Dendritic cell treated with granulocyte-macrophage colony-stimulating factor and Interleukin-4, amounts not matched to agents 40 ng/mL and 50 ng/mL, for 4 days (primary cell): ENCODE measurements at regions not wholly inside any gene's neighbourhood (a gene's known extent, or its start where the extent isn't known, plus 50 kb on each side); places are given as distances from the start of the nearest gene placed in this dataset.

Experiments
- H3K27ac Mint-ChIP-seq: one replicate; pipeline ENCODE4 v1.8.0; 2022; ENCODE audit warnings: mild to moderate bottlenecking, mixed read lengths
- H3K27me3 Mint-ChIP-seq: one replicate; pipeline ENCODE4 v1.8.0; 2022; ENCODE audit warnings: mild to moderate bottlenecking, mixed read lengths
- H3K36me3 Mint-ChIP-seq: one replicate; pipeline ENCODE4 v1.8.0; 2022; ENCODE audit warnings: low read depth, mixed read lengths
- H3K4me1 Mint-ChIP-seq: one replicate; pipeline ENCODE4 v1.8.0; 2022; ENCODE audit warnings: low read depth, mixed read lengths
- H3K4me3 Mint-ChIP-seq: one replicate; pipeline ENCODE4 v1.8.0; 2022; ENCODE audit warnings: mild to moderate bottlenecking, moderate library complexity, mixed read lengths
- H3K9me3 Mint-ChIP-seq: one replicate; pipeline ENCODE4 v1.8.0; 2022; ENCODE audit warnings: mixed read lengths
- intact Hi-C: fragments of 100-400 bp; cut with micrococcal nuclease; formaldehyde crosslinking; loops from one replicate; pipeline ENCODE4 v1.15.0; 2022

DNA sequence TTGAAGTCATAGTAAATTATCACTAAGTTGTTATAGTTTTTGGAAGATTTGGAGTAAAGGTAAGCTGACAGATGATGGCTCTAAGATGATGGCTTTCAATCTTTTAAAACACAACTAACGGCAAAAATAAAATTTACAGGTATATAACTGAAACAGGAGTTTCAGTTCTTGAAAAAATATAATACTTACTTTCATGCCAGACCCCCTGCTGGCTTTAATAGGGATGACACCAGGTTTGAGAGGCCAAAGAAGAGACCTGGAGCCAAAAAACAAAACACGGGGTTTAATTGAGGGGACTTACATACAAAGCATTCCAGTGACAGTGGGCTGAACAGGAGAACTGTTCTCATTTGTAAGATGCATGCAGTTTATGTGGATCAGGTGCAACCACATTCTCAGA is 301.7 kb upstream of the PCSK5 start:
- Mint-ChIP-seq H3K4me3 (no peak overlapping the region), H3K27me3 (peaks cover 3% of the 10 kb centered on the region), H3K27ac (no peak overlapping the region), H3K4me1 (no peaks in the 10 kb centered on the region), H3K9me3 (no peaks in the 10 kb centered on the region), H3K36me3 (no peaks in the 10 kb centered on the region)
- intact Hi-C loops, result no loop called here

DNA sequence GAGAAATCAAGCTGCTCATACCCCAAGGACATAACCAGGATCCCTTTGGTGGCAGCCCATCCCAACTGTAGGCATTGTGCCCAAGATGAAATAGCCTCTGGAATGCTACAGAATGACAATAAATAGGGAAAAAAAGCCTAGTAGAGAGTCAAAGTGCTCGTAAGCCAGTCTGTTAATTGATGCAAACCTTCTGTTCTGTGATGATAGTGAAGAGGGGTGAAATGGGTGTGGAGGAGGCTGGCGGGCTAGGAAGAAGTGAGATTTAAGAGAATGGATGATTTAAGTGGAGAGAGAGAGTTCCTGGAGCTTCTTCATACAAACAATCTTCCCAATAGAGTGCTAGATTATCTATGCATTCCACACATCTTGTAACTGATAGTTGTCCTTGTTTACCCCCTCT is 301.0 kb upstream of the PCSK5 start:
- intact Hi-C loops, result no loop called here
- Mint-ChIP-seq H3K4me3 (no peak overlapping the region), H3K27ac (no peak overlapping the region), H3K4me1 (no peaks in the 10 kb centered on the region), H3K27me3 (peaks cover 3% of the 10 kb centered on the region), H3K9me3 (no peaks in the 10 kb centered on the region), H3K36me3 (no peaks in the 10 kb centered on the region)

GRCh38 chr9:75591972-75592371 is 298.5 kb upstream of the PCSK5 start:
- Mint-ChIP-seq H3K4me3 (no peak overlapping the region), H3K27ac (no peak overlapping the region), H3K4me1 (no peaks in the 10 kb centered on the region), H3K9me3 (no peaks in the 10 kb centered on the region), H3K36me3 (no peaks in the 10 kb centered on the region), H3K27me3 (no peaks in the 10 kb centered on the region)
- intact Hi-C loops, result no loop called here

- no peaks in the 10 kb centered on the region for H3K36me3 Mint-ChIP-seq
- H3K27ac Mint-ChIP-seq, result no peak overlapping the region
- intact Hi-C loops, result no loop called here
- H3K4me3 Mint-ChIP-seq, result no peak overlapping the region
- H3K9me3 Mint-ChIP-seq, result no peaks in the 10 kb centered on the region
- H3K27me3 Mint-ChIP-seq, result no peaks in the 10 kb centered on the region
- no peaks in the 10 kb centered on the region for H3K4me1 Mint-ChIP-seq
Measured at GRCh38 chr9:75592586-75592985, 297.9 kb upstream of the PCSK5 start.

DNA sequence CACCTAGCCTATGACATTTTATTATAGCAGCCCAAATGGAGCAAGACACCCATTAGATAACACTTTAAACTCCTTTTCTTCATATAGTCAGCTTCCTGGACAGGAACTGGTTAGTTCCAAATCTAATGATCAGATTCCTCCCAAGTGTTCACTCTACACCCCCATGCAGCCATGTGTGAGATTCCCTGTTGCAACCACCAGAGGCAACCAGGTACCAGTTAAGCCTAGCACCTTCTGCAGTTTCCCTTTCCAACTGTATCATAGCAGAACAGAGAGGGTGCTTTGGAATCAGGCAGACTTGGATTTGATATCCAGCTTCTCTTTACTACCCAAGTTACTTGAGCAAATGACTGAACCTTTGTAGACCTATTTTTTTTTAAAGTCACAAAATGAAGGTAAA is 296.6 kb upstream of the PCSK5 start:
- intact Hi-C loops, result no loop called here
- H3K27me3 Mint-ChIP-seq, result no peaks in the 10 kb centered on the region
- no peaks in the 10 kb centered on the region for H3K9me3 Mint-ChIP-seq
- H3K27ac Mint-ChIP-seq, result no peak overlapping the region
- no peaks in the 10 kb centered on the region for H3K4me1 Mint-ChIP-seq
- no peaks in the 10 kb centered on the region for H3K36me3 Mint-ChIP-seq
- H3K4me3 Mint-ChIP-seq, result no peak overlapping the region

DNA sequence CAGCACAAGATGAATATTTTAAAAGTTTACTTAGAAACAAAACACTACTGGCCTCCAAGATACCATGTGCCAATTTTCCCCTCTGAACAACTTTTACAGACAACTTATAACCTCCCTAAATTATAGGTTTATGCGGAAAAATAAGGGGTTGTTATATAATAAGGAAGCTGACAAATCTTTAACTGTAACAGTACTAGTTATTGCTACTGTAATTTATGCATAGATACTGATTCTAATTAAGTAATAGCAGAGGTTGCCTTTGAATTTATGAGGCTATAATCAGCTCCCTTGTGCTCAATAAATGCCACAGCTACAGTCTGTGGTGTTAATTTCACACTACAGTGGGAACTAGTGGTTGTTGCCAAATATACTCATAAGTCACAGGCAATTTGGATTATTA is 291.3 kb upstream of the PCSK5 start:
- Mint-ChIP-seq H3K27me3 (no peaks in the 10 kb centered on the region), H3K4me3 (no peak overlapping the region), H3K27ac (no peak overlapping the region), H3K4me1 (peaks cover 4% of the 10 kb centered on the region), H3K9me3 (no peaks in the 10 kb centered on the region), H3K36me3 (no peaks in the 10 kb centered on the region)
- intact Hi-C loops, result no loop called here

DNA sequence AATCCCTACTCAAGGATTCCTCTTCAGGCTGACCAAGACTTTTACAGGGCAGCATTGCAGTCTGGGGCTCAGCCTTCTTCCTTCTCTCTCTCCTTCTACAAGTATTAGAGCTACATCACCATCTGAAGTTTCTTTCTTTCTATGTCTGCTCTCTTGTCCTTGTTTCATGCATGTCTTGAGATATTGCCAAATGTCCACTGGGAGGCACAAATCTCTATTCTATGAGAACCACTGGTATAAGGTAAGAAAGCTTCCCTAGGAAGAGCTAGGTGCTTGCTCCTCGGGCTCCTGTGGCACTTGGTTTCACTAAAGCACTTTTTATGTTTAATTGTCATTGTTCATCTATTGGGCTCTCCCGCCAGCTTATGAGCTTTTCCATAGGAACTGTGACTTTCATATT is 289.2 kb upstream of the PCSK5 start:
- Mint-ChIP-seq H3K4me3 (no peak overlapping the region), H3K4me1 (peaks cover 26% of the 10 kb centered on the region), H3K27ac (no peak overlapping the region), H3K36me3 (no peaks in the 10 kb centered on the region), H3K27me3 (no peaks in the 10 kb centered on the region), H3K9me3 (no peaks in the 10 kb centered on the region)
- intact Hi-C loops, result no loop called here

- Mint-ChIP-seq H3K4me1 (peaks cover 33% of the 10 kb centered on the region), H3K27me3 (no peaks in the 10 kb centered on the region), H3K27ac (no peak overlapping the region), H3K9me3 (no peaks in the 10 kb centered on the region), H3K4me3 (no peak overlapping the region), H3K36me3 (no peaks in the 10 kb centered on the region)
- intact Hi-C loops, result no loop called here
Measured at GRCh38 chr9:75602060-75602459, 288.4 kb upstream of the PCSK5 start.

GRCh38 chr9:75604661-75605060 is 285.8 kb upstream of the PCSK5 start:
- no peaks in the 10 kb centered on the region for H3K9me3 Mint-ChIP-seq
- intact Hi-C loops, result no loop called here
- peaks cover 44% of the 10 kb centered on the region for H3K4me1 Mint-ChIP-seq
- H3K27ac Mint-ChIP-seq, result no peak overlapping the region
- H3K36me3 Mint-ChIP-seq, result no peaks in the 10 kb centered on the region
- H3K4me3 Mint-ChIP-seq, result no peak overlapping the region
- H3K27me3 Mint-ChIP-seq, result peaks cover 2% of the 10 kb centered on the region

DNA sequence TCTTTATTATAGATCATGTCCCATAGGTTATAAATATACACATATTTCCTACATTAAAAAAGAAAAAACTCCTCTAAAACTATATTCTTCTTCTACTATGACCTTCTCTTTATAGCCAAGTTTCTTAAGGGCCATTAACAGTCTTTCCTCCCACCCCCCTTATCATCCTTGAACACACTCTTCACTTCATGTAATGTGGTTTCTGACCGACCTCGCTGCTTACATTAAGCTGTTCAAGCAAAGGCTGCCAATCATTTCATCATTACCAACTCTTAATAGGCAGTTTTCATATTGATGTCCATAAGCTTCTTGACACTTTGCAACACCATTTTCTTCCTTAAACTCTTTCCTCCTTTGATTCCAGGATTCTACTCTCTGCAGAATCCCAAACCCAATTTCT is 283.0 kb upstream of the PCSK5 start:
- H3K27me3 Mint-ChIP-seq, result peaks cover 2% of the 10 kb centered on the region
- no peak overlapping the region for H3K27ac Mint-ChIP-seq
- H3K36me3 Mint-ChIP-seq, result no peaks in the 10 kb centered on the region
- H3K9me3 Mint-ChIP-seq, result no peaks in the 10 kb centered on the region
- H3K4me1 Mint-ChIP-seq, result peaks cover 44% of the 10 kb centered on the region
- no peak overlapping the region for H3K4me3 Mint-ChIP-seq
- intact Hi-C loops, result no loop called here

GRCh38 chr9:75609401-75609800 is 281.1 kb upstream of the PCSK5 start:
- peaks cover 2% of the 10 kb centered on the region for H3K27me3 Mint-ChIP-seq
- H3K4me3 Mint-ChIP-seq, result no peak overlapping the region
- no peaks in the 10 kb centered on the region for H3K9me3 Mint-ChIP-seq
- intact Hi-C loops, result no loop called here
- no peaks in the 10 kb centered on the region for H3K36me3 Mint-ChIP-seq
- peaks cover 37% of the 10 kb centered on the region for H3K4me1 Mint-ChIP-seq
- H3K27ac Mint-ChIP-seq, result no peak overlapping the region

GRCh38 chr9:75610246-75610645 is 280.2 kb upstream of the PCSK5 start:
- H3K27me3 Mint-ChIP-seq, result peaks cover 2% of the 10 kb centered on the region
- no peak overlapping the region for H3K4me3 Mint-ChIP-seq
- H3K9me3 Mint-ChIP-seq, result no peaks in the 10 kb centered on the region
- H3K4me1 Mint-ChIP-seq, result peaks cover 29% of the 10 kb centered on the region
- intact Hi-C loops, result no loop called here
- no peaks in the 10 kb centered on the region for H3K36me3 Mint-ChIP-seq
- no peak overlapping the region for H3K27ac Mint-ChIP-seq

- no peak overlapping the region for H3K4me3 Mint-ChIP-seq
- no peaks in the 10 kb centered on the region for H3K36me3 Mint-ChIP-seq
- H3K4me1 Mint-ChIP-seq, result peaks cover 9% of the 10 kb centered on the region
- intact Hi-C loops, result no loop called here
- no peaks in the 10 kb centered on the region for H3K9me3 Mint-ChIP-seq
- H3K27me3 Mint-ChIP-seq, result peaks cover 10% of the 10 kb centered on the region
- H3K27ac Mint-ChIP-seq, result no peak overlapping the region
Measured at GRCh38 chr9:75612205-75612604, 278.3 kb upstream of the PCSK5 start.

DNA sequence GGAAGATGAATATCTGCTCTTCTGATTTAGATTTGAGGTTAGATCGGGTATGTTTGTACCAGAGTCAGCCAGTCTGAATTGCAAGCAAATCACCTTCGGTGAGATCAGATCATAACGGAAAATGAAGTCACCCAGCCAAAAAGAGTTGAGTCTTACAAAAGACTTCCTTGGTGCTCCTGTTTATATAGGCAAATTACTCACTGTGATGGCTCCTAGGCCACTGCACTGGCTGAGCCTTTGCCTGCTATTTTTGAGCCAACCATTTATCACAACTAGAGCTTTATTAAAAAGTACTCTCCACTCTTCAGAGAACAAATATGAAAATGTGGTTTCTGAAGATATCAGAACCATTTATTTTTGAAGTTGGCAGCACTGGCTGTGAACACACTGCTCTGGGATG is 277.7 kb upstream of the PCSK5 start:
- Mint-ChIP-seq H3K4me3 (no peak overlapping the region), H3K9me3 (no peaks in the 10 kb centered on the region), H3K27ac (no peak overlapping the region), H3K36me3 (no peaks in the 10 kb centered on the region), H3K4me1 (peaks cover 4% of the 10 kb centered on the region), H3K27me3 (peaks cover 12% of the 10 kb centered on the region)
- intact Hi-C loops, result no loop called here

GRCh38 chr9:75615284-75615683 is 275.2 kb upstream of the PCSK5 start:
- Mint-ChIP-seq H3K4me1 (no peaks in the 10 kb centered on the region), H3K9me3 (peaks cover 6% of the 10 kb centered on the region), H3K27me3 (peaks cover 10% of the 10 kb centered on the region), H3K27ac (no peak overlapping the region), H3K36me3 (no peaks in the 10 kb centered on the region), H3K4me3 (no peak overlapping the region)
- intact Hi-C loops, result no loop called here

DNA sequence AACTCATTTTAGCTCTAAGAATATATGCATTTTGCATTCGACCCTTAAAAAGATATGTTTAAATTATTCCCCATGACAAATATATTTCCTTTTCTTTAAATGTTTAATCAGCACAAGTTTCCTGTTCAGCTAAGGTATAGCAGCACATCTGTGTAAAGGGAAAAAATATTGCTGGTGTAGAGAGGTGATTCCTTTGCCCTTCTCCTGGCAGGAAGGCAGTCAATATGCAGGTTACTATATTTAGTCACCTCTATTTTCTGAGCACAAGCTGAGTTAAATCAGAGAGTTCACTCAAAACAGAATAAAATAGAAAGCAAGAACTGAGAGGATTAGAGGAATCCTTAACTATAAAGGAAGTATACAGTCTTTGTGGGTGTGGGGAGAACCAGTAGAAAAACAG is 274.4 kb upstream of the PCSK5 start:
- intact Hi-C loops, result no loop called here
- H3K4me3 Mint-ChIP-seq, result no peak overlapping the region
- H3K27me3 Mint-ChIP-seq, result peaks cover 10% of the 10 kb centered on the region
- no peaks in the 10 kb centered on the region for H3K36me3 Mint-ChIP-seq
- H3K4me1 Mint-ChIP-seq, result no peaks in the 10 kb centered on the region
- peaks cover 6% of the 10 kb centered on the region for H3K9me3 Mint-ChIP-seq
- H3K27ac Mint-ChIP-seq, result no peak overlapping the region
